GM12864 (cell line): ENCODE measurements at regions not wholly inside any gene's neighbourhood (a gene's known extent, or its start where the extent isn't known, plus 50 kb on each side); places are given as distances from the start of the nearest gene placed in this dataset.

Experiments
- DNase-seq: peaks from one replicate; pipeline ENCODE4 v3.0.0-alpha.2; 2011; ENCODE audit warnings: low read depth
- H3K4me3 ChIP-seq: 2 replicates; pipeline ENCODE4 v1.5.1; 2011; ENCODE audit warnings: mild to moderate bottlenecking, low read depth, low read length, control low read depth
- CTCF ChIP-seq: IDR thresholded peaks from 2 replicates; pipeline ENCODE4 v1.5.1; 2011; ENCODE audit warnings: low read depth, mild to moderate bottlenecking, moderate library complexity, low read length, control low read depth, inconsistent platforms; ENCODE audit errors: missing control alignments

- no peak overlapping the region for H3K4me3 ChIP-seq
- no peak for TF ChIP-seq CTCF
- DNase-seq = no peak
Observed at GRCh38 chr6:140397106-140397505, 1022.7 kb upstream of the CITED2 start.

- H3K4me3 ChIP-seq = no peak overlapping the region
- TF ChIP-seq CTCF = no peak
- no peak for DNase-seq
Observed at GRCh38 chr6:140393665-140394540, 1019.5 kb upstream of the CITED2 start.

DNA sequence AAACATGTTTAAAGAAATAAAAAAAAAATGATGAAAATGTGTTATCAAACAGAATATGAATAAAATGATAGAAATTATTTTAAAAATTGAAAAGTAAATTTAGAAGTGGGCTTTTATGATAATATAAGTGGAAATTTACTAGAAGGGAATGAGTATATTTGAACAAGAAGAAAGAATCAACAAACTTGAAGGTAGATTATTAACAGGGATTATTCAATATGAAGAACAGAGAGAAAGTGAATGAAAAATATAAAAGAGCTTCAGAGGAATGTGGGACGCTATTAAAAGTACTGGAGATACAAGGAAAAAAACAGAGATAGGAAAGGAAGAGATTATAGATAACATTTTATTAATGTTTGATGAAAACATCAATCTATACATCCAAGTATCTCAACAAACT lies 1014.4 kb upstream of the CITED2 start:
- no peak for TF ChIP-seq CTCF
- DNase-seq = no peak

GRCh38 chr6:140388192-140388802 lies 1013.8 kb upstream of the CITED2 start:
- H3K4me3 ChIP-seq = no peak overlapping the region
- DNase-seq = no peak
- no peak for TF ChIP-seq CTCF

More for the DNA sequence above, 1014.4 kb upstream of the CITED2 start:
- no peak overlapping the region for H3K4me3 ChIP-seq

DNA sequence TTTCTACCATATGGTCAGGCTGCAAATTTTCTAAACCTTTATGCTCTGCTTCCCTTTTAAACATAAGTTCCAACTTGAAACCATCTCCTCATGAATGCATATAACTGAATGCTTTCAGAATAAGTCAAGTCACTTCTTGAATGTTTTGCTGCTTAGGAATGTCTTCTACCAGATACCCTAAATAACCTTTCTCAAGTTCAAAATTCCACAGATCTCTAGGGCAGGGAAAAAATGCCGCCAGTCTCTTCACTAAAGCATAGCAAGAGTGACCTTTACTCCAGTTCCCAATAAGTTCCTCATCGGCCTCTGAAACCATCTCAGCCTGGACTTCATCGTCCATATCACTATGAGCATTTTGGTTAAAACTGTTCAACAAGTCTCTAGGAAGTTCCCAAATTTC lies 1011.2 kb upstream of the CITED2 start:
- TF ChIP-seq CTCF = no peak
- DNase-seq = no peak
- H3K4me3 ChIP-seq = no peak overlapping the region

DNA sequence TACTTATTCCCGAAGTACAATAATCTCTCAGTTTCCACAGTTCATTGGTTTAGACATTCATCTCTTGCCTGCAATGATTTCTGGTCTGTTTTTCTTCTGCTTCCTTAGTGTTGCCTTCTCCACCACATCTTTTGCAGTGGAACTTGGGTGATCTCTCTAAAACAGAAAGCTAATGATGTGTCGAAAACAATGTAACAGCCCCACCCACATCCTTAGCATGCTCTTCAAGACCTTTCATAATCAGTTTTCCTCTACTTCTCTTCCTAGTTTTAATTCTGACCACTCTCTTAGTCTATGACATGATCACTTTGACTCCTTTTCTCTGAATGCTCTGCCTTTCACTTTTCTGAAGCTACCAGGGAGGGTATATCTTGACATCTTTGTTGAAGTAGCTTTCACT lies 1007.9 kb upstream of the CITED2 start:
- TF ChIP-seq CTCF = no peak
- no peak for DNase-seq
- no peak overlapping the region for H3K4me3 ChIP-seq
